Choroid plexus epithelial cell (primary cell): ENCODE measurements at regions not wholly inside any gene's neighbourhood (a gene's known extent, or its start where the extent isn't known, plus 50 kb on each side); places are given as distances from the start of the nearest gene placed in this dataset.
A peak's percentile ranks its signal among the peaks of the same experiment; 100 is the strongest.
"Not testable (repeated sequence)": the region's sequence is repeated elsewhere in the genome, so short reads cannot be mapped to it uniquely, and the experiment has no call there.

Source experiments
- DNase-seq: peaks from one replicate; pipeline ENCODE4 v3.0.0-alpha.2; 2010; ENCODE audit warnings: low read depth
- H3K4me3 ChIP-seq: 2 replicates; pipeline ENCODE4 v1.5.1; 2011; ENCODE audit warnings: low read depth, mild to moderate bottlenecking, control low read depth, low read length, moderate library complexity
- CTCF ChIP-seq: conservative IDR thresholded peaks from 2 replicates; pipeline ENCODE4 v1.5.1; 2011; ENCODE audit warnings: low read depth, mild to moderate bottlenecking, control low read depth, inconsistent platforms, low read length, moderate library complexity

DNA sequence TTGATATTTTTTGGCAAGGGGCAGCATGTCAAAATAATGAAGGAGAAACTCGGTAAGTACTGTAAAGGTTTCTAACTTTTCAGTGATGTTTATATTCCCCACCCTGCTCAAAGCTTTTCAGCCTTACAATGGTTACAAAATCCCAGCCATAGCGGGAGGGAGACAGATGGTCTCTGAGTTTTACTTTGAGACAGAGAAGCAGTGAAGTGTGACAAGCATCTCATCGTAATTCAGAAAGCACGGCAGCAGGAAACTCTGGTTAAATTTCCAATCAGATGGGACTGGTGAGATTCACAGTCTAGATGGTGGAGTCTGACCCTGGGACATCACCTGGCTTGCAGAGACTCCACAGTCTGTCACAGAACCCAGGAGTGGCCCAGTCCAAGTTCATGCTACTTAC lies 448.0 kb upstream of the AMELY start:
- TF ChIP-seq CTCF, result no peak
- DNase-seq, result no peak
- H3K4me3 ChIP-seq, result no peak overlapping the region

DNA sequence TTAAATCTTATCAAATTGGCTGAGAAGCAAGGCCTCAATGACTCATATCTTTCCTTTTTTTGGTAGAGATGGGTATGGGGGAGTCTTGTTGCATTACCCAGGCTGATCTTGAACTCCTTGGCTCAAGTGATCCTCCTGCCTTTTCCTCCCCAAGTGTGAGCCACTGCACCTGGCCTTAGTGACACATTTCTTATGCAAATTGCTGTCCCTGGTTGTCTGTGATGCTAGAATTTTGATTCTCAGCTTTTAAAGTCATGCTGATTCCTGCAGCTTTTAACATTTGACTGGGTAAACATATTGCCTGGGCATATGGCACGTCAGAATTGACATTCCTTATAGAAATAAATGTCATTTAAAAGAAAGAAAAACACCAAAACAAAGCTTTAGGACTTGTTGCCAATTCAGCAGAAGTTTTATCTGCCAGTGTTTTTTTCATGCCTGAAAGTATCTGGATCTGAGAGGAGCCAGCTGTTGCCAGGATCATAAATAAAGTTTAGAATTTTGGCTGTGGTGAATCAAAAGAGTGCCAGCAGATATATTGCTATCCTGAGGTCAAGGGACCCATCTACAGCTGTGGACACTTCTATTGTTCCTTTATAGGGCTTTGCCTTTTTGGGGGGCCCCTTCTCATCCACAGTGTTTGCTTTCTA lies 446.7 kb upstream of the AMELY start:
- TF ChIP-seq CTCF, result no peak
- no peak for DNase-seq
- no peak overlapping the region for H3K4me3 ChIP-seq

DNA sequence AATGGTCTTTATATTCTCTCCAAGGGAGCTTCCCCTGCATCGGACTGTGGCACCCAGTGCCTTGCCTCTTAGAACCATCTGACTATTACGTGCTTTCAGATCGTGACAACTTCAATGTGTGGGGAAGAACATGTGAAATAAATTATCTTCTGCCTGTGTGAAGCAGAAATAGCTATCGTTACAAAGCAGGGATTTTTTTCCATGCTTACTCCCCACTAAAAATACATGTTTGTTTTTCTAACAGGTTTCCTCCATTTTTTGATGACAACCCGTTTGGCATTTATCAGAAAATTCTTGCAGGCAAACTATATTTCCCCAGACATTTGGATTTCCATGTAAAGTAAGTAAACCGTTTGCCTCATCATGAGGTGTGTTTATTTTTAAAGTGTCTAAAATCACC lies 444.3 kb upstream of the AMELY start:
- not testable (repeated sequence) for H3K4me3 ChIP-seq
- DNase-seq, result peak; percentile 43

DNA sequence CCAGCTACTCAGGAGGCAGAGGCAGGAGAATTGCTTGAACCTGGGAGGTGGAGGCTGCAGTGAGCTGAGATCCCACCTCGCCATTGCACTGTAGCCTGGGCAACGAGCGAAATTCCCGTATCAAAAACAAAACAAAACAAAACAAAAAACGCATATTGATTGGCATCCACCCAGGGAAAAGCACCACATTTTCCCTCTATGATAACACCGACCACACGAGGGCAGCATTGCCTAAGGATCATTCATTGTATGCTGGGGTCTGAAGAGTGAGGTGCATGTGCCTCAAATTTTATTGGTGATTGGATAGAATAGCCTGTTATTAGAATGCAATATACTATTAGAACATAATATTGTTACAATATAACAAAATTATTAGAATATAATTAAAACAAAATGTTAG lies 433.1 kb upstream of the AMELY start:
- H3K4me3 ChIP-seq, result no peak overlapping the region
- TF ChIP-seq CTCF, result peak; percentile 71
- peak; percentile 66 for DNase-seq

GRCh38 chrY:7343261-7343660 lies 431.7 kb upstream of the AMELY start:
- no peak for TF ChIP-seq CTCF
- no peak for DNase-seq
- no peak overlapping the region for H3K4me3 ChIP-seq

DNA sequence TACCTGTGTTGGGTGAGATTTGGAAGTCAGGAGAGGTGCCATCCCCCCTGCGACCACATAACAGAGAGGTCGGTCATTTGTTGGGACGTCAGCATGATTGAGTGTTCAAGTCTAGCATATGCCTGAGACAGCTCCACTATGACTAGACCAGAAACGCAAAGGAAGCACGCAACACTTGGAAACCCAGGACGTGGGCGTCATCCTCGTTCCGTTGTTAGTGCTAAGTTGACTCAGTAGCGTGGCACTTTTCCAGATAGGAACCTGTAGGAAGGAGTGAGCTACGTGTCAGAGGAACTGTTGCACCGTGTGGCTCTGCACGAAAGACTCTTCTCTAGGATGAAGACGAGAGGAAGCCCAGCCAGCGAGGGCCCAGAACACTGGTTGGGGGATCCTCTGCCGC lies 431.2 kb upstream of the AMELY start:
- H3K4me3 ChIP-seq, result not testable (repeated sequence)
- DNase-seq, result peak; percentile 61

- no peak for DNase-seq
- no peak for TF ChIP-seq CTCF
- no peak overlapping the region for H3K4me3 ChIP-seq
Measured at GRCh38 chrY:7339391-7340087, 428.0 kb upstream of the AMELY start.
